ENCODE measurements at regions not wholly inside any gene's neighbourhood (a gene's known extent, or its start where the extent isn't known, plus 50 kb on each side); places are given as distances from the start of the nearest gene placed in this dataset.
A peak's percentile ranks its signal among the peaks of the same experiment; 100 is the strongest.

- DNase-seq = peak; percentile 1
Observed at GRCh38 chr17:53142890-53143289, 679.8 kb upstream of the KIF2B start.

GRCh38 chr17:53141731-53142130 lies 681.0 kb upstream of the KIF2B start:
- DNase-seq = no peak

DNA sequence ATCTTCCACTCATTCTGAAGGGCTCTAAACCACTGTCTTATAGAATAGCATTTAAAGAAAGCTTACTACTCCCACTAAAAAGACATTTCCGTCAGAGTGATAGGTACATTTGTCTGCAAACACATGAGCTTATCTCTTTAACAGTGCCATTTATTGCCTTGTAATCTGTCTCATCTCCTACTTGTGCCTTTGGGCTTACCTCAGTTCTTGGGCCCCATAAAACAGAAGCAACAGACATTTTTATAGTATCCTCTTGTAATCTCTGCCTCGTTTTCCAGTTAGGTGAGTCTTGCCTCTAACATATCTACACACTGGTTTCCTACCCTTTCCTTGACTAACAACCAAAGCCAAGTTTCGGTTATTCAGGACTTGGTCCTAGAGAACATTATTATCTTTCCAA lies 681.4 kb upstream of the KIF2B start:
- no peak for DNase-seq

DNA sequence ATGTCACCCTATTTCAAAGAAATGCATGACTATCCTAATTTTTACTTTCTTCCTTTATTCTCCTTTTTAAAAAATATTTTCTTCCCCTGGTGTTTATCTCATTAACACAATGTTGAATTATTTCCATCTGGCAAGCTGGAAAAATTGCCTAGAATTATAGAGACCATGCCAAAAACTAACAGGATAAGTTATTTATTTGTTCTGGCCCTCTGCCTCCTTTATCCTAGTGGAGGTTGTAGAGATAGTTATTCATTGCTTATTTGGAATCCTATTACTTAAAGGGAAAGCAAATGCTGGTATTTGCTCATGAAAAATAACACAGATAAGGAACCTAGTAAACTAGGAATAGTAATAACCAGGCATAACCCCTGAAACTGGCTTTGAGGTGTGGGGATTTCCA lies 684.9 kb upstream of the KIF2B start:
- DNase-seq = no peak

- no peak for DNase-seq
Observed at GRCh38 chr17:53135969-53136368, 686.8 kb upstream of the KIF2B start.

GRCh38 chr17:53134548-53134947 lies 688.2 kb upstream of the KIF2B start:
- no peak for DNase-seq

- DNase-seq = no peak
Observed at GRCh38 chr17:53133876-53134275, 688.9 kb upstream of the KIF2B start.

DNA sequence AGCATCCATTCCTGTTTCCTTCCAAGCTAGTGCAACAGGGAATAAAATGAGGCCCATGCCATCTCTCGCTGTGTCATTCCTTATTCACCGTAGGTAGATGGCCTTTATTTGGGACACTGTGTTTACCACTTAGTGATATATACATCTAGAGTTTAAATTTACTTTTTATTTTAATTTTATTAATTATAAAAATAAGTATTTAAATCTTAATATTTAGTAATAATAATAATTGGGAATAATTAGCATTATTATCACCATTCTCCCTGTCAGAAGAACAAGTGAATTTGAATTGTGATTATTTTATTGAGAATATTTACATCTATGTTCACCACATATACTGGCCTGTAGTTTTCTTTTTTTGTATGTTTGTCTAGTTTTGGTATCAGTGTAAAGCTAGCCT lies 692.9 kb upstream of the KIF2B start:
- no peak for DNase-seq

GRCh38 chr17:53127331-53127730 lies 695.4 kb upstream of the KIF2B start:
- DNase-seq = no peak

DNA sequence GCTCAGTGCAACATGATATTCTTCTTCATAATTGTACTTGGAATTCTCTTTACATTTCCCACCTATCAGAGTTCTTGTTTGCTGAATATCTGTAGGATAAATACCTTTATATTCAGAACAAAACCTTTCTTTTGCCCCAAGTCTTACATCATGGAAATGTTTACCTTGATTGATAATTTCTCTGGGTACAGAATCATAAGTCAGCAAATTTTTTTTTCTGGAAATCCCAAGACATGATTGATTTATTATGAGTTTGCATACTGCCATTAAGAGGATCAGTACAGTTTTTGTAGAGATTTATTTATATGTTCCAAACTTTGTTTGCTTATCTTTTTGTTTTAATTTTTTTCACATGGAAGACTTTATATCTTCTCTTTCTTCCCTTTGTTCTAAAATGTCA lies 699.8 kb upstream of the KIF2B start:
- no peak for DNase-seq

DNA sequence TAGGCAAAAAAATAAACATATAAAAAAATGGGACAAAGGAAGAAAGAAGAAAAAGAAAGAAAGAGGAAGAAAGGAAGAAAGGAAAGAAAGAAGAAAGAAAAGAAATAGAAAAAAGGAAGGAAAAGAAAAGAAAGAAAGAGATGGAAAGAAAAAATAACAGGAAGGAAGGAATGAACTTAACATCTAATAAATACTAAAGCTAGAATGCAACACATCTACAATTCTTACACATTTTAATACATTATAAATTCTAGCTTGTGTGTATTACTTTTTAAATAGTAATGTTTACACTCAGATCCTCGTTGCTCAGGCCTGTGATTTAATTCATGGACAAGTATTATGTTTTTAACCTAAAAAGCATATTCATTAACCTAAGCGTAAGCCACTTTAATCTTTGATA lies 703.0 kb upstream of the KIF2B start:
- no peak for DNase-seq

DNA sequence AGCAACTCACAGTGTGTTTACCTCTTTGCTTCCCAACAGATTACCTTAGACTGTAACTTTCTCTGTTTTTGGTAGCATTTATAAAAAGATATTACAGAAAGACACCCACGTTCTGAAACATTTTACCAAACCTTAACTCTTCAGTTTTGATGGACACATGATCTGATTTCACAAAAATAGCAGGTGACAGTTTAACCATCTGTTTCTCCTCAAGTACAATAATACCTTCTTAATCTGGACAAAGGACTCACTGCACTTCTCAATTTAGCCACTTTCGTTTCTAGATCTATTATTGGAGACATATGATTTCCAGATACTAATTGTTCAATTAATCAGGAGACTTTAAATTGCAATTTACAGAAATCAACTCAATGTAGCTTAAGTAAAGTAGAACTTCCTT lies 703.8 kb upstream of the KIF2B start:
- no peak for DNase-seq

GRCh38 chr17:53106886-53107285 lies 715.8 kb upstream of the KIF2B start:
- no peak for DNase-seq

- DNase-seq = no peak
Observed at GRCh38 chr17:53101706-53102105, 721.0 kb upstream of the KIF2B start.

DNA sequence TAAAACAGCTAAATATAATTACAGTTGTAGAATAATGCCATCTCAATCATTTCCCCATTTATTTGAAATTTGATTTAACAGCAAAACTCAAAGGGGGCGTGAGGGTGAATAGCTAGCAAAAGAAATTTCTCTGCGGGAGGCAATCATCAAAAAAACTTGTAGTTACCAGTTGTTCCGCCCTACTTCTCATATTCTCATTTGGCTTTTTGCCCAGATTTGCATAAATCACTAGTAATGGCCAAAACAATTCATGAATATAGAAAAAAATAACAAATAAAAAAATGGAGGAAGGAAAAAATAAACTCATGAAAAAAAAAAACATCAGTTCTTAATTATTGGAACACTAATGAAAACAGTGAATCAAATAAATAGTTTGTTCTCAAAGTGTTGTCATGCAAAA lies 722.6 kb upstream of the KIF2B start:
- DNase-seq = no peak

DNA sequence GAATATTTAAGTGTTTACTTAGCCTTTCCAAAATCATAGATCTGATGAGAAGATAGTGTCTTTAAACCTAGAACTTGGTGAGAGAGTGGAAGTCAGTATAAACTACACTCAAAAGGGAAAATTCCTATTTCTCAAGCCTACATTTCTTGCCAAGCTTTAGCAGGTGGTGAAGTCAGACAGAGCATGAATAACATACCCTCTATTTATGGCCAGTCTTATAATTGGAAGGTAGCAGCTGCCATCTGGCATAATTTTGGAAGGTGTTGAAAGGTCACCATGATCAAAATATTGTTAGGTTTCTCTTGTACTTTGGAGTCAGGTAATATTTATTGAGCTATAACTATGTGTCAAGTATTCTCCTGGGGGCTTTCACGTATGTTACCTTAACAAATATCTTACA lies 729.3 kb upstream of the KIF2B start:
- no peak for DNase-seq

DNA sequence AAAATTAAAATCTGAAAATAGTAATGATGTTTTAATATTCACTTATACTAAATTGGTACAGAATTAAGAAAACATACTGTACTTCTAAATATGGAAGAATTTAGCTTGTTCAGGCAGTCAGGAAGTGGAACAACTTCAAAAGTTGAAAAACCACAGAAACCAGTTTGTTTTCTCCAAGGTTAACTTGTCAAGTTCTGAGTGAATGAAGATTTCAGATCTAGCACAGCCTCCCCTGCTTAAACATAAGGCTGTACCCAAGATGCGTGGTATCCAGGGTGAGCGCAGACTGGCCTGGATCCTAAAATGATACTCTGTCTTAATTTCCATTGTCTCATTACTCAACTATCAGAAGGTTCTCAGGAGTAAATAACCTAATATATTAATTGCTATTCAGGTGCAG lies 730.7 kb upstream of the KIF2B start:
- no peak for DNase-seq

DNA sequence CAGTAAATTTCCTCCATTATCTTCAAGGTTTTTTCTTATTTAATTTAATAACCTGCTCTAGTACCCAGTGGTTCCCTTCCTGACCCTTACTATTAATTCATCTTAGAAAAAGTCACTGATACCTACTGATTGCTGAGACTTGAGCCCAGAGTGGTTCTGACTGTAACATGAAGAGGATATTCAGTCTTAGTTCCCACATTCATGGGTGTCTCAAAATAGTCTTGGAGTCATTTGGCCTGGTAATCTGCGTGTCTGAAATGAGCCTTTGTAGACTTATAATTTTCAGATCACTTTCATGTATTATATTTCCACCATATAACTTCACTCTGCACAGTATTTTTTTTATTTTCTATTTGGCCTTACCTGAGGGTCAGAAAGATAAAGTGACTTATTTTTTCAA lies 732.0 kb upstream of the KIF2B start:
- DNase-seq = no peak

GRCh38 chr17:53088481-53088880 lies 734.2 kb upstream of the KIF2B start:
- no peak for DNase-seq

DNA sequence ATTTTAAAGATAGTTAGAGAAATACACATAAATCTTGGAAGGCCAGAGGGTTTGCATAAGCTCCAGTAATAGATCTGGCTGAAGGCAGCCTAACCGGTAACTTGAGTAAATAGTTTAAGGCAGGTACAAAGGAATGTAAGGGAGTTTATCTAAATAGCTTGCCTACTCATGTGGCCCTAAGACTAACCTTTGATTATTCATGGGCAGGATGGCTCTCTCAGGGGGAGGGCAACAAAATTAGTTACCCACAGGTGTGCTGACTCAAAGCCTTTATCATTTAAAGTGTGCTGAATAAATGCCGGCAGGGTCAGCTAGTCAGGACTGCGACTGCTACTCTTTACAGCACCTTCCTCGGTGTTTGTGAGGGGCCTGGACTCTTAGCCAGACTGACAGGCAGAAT lies 761.3 kb upstream of the KIF2B start:
- DNase-seq = no peak

DNA sequence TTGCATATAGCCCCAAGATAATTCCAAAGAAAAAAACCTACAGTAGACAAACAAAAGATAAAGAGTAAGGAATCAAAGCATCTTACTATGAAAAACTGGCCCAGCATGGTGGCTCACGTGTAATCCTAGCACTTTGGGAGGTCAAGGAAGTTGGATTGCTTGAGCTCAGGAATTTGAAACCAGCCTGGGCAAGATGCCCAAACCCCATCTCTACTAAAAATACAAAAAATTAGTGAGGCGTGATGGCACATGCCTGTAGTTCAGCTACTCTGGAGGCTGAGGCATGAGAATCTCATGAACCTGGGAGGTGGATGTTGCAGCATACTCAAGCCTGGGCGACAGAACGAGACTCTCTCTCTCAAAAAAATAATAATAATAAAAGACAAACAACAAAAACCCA lies 764.7 kb upstream of the KIF2B start:
- no peak for DNase-seq

GRCh38 chr17:53046781-53047180 lies 775.9 kb upstream of the KIF2B start:
- no peak for DNase-seq

- no peak for DNase-seq
Observed at GRCh38 chr17:53039981-53040380, 782.7 kb upstream of the KIF2B start.

- DNase-seq = no peak
Observed at GRCh38 chr17:53033297-53033696, 789.4 kb upstream of the KIF2B start.

DNA sequence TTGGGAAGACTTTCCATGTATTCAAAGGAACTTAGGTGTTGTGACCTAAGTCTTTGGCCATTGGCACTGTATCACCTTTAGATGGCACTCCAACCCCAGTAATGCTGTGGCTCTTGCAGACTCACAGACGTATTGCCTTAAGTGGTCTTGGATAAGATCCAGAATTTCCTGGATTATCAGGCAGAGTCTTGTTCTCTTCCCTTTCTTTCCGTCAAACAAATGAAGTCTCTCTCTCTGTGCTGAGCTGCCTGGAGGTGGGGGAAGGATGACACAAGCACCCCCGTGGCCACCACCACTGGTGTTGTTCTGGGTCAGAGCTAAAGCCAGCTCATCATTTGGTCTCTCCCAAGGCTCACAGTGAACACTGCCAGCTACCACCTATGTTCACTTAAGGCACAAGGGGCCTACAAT lies 789.9 kb upstream of the KIF2B start:
- peak; percentile 31 for DNase-seq

GRCh38 chr17:53017227-53017626 lies 805.5 kb upstream of the KIF2B start:
- no peak for DNase-seq

Measured in hematopoietic multipotent progenitor cell treated with erythropoietin and hydrocortisone succinate and interleukin-3 and kit ligand, for 4 days (in vitro differentiated cells).